ENCODE measurements at regions not wholly inside any gene's neighbourhood (a gene's known extent, or its start where the extent isn't known, plus 50 kb on each side); places are given as distances from the start of the nearest gene placed in this dataset.

- ChIA-PET CTCF (no interaction called here), POLR2A (no interaction called here)
- Histone ChIP-seq H3K9ac (replicated peaks; ENCODE audit: extremely low read depth, insufficient read depth, low read length) (no peak overlapping the region), H3K9me3 (replicated peaks; ENCODE audit: control insufficient read depth, insufficient read depth, low read length) (no peaks in the 10 kb centered on the region), H3K9me1 (replicated peaks; ENCODE audit: control insufficient read depth, extremely low read depth, insufficient read depth, low read length) (no peaks in the 10 kb centered on the region), H3K4me3 (replicated peaks in 1 of 3; ENCODE audit: insufficient read depth in 1 of 3, low read depth in 1 of 3, low read length in 3 of 3) (no peak overlapping the region), H3K79me2 (ENCODE audit: control insufficient read depth, insufficient read depth, low read length) (no peaks in the 10 kb centered on the region), H3K27me3 (ENCODE audit: control insufficient read depth in 2 of 2, insufficient read depth in 2 of 2, low read length in 2 of 2) (no peaks in the 10 kb centered on the region), H3K36me3 (ENCODE audit: control insufficient read depth in 2 of 2, extremely low read depth in 1 of 2, insufficient read depth in 2 of 2, low read length in 2 of 2) (no peaks in the 10 kb centered on the region), H3K4me1 (ENCODE audit: control insufficient read depth, extremely low read depth, insufficient read depth, low read length) (no peaks in the 10 kb centered on the region), H3K27ac (ENCODE audit: insufficient read depth, low read depth, low read length) (no peak overlapping the region), H3K4me2 (ENCODE audit: insufficient read depth, low read length) (no peak overlapping the region), H2AFZ (ENCODE audit: low read depth, low read length) (no peak overlapping the region), H4K20me1 (replicated peaks; ENCODE audit: control insufficient read depth, extremely low read depth, insufficient read depth, low read length) (no peaks in the 10 kb centered on the region)
- DNase-seq (ENCODE audit: low read depth, low spot score) (no peak), FAIRE-seq (no peak)
- intact Hi-C loops (cut with micrococcal nuclease) (no loop called here), dilution Hi-C loops (cut with MboI; ENCODE audit: extremely low pct_ligation_motif_present, low sequenced_read_pairs) (no loop called here)
- no TSS peak for BruUV-seq (replicated peaks)
- TF ChIP-seq GATA2 (IDR thresholded peaks at IDR 0.05; ENCODE audit: insufficient read depth, insufficient read length, low read depth, low read length) (no peak), CTCF (IDR thresholded peaks at IDR 0.05; ENCODE audit: extremely low read depth in 1 of 2, insufficient read depth in 1 of 2, low read depth in 1 of 2, low read length in 2 of 2) (no peak), POLR2A (IDR thresholded peaks at IDR 0.05; ENCODE audit: low read depth, low read length) (no peak), EZH2 (IDR thresholded peaks at IDR 0.05; ENCODE audit: borderline replicate concordance, low read depth, low read length, severe bottlenecking) (no peak), MAX (IDR thresholded peaks at IDR 0.05; ENCODE audit: insufficient read depth, insufficient read length) (no peak), POLR2AphosphoS5 (IDR thresholded peaks at IDR 0.05; ENCODE audit: insufficient read depth, low read depth, low read length) (no peak), MYC (IDR thresholded peaks at IDR 0.05; ENCODE audit: low read depth, low read length) (no peak)
Observed at GRCh38 chr1:185458670-185459069, 141.6 kb upstream of the IVNS1ABP start.

All from endothelial cell of umbilical vein (primary cell).